Skin of body (tissue), 1 donor: ENCODE measurements at regions not wholly inside any gene's neighbourhood (a gene's known extent, or its start where the extent isn't known, plus 50 kb on each side); places are given as distances from the start of the nearest gene placed in this dataset.
A peak's percentile ranks its signal among the peaks of the same experiment; 100 is the strongest.

Experiments
- DNase-seq: peaks from one replicate; lab custom pipeline; 2025; lab: John Stamatoyannopoulos, UW

DNA sequence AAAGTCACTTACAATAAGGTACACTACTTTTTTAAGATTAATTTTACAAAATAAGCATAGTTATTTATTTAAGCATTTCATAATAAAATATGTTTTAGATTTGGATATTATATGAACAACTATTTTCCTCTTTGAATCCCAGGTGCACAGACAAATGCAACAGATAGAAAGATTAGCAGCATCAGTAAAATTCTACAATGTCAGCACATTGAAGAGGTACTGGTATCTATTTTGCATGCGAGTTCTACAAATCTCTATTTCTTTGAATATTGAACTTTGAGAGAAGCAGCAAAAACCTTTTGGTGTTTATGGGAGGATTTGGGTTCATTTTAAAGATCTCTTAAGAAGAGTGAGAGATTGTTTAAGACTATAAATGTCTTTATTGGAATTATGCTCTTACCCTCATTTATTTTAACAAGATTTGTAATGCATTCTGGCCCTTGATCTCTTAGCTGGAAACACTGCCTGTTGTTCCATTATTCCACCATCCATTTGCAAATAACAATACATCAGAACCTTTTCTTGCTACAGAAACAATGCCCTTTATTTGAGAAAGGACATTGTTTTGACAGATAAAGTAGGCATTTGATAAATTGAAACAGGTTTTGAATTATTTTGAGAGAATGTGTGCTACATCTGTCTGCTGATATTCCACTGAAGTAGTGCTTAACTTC lies 558.8 kb upstream of the KLHL1 start:
- no peak for DNase-seq

DNA sequence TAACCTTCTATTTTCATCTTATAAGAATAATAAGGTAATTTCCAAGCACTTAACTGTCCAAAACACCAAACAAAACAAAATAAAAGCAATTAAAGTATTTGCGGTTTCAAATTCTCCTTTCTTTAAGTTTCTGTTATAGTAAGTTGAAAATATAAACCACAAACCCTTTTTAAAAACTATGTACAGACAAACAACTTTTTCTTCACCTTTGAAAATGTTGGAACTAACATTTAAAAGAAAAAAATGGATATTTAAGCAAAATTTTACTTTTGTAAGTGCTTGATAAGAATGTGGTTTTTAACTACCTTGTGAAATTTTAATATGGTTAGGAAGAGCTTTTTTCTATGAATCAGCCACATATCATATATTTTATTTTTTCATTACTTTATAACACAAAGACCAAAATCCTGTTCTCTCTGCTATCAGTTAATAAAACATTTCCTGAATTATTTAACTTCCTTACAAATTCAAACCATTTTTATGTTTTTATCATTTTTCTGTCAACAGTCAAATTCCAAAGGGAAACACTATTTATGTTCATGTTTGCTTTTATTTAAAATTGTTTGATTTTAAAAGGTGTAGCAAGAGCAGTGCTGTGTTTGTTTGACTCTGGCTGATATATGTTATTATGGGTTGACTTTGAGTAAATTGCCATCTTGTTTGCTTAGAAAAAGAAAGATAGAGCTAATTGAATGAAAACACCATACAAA lies 554.1 kb upstream of the KLHL1 start:
- DNase-seq: no peak

GRCh38 chr13:70644052-70644451 lies 535.8 kb upstream of the KLHL1 start:
- DNase-seq: no peak

GRCh38 chr13:70634893-70635292 lies 526.6 kb upstream of the KLHL1 start:
- no peak for DNase-seq

GRCh38 chr13:70630247-70630646 lies 522.0 kb upstream of the KLHL1 start:
- DNase-seq: no peak

GRCh38 chr13:70623239-70623638 lies 515.0 kb upstream of the KLHL1 start:
- no peak for DNase-seq

DNA sequence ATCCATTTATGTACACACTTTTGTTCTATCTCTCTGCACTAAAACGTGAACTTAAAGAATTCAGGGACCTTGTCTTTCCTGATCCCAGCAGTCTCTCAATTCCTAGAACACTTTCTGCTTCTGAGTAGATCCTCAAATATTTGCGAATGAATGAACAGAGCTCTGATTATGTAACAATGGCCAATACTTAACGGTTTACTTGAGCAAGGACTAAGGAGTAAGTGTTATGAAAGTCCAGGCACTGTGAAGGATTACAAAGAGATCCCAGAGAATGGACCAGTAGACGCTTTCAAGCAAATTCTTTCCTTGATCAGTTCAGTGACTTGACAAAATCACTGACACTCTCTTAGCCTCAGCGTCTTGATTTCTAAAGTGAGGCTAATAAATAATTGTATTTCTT lies 514.5 kb upstream of the KLHL1 start:
- no peak for DNase-seq

GRCh38 chr13:70619936-70620335 lies 511.7 kb upstream of the KLHL1 start:
- DNase-seq: no peak

DNA sequence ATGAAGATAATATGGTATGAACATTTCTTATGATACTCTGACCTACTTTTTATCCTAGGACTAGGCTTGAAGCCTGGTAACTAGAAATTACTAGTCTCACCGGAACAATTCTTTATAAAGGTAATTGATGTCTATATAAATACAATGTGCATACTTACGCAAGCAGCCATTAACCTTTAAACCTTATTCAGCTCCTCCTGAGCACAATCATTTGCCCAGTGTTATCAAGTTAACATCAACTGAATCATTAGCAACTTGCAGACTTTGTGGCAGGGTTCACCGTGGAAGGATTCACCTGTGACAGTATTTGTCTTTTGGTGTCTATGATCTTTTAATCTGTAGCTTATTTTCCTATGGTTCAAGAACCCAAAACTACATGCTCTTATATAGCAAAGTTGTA lies 508.6 kb upstream of the KLHL1 start:
- no peak for DNase-seq

DNA sequence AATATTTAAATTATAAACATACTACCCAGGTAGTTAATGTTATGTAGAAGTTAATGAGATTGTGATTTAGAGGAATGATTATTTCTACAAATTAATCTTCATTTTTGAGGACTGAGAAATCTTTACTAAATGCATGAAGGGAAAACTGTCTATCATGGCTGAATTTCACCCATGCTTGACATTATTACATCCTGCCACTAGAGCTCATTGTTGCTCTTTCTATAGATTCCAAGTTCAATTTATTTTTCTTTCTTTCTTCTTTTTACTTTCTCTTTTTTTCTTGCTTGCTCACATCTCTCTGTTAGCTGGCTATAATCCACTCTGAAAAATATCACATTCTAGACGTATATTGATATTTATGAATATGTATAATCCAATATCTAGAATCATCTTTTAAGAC lies 505.0 kb upstream of the KLHL1 start:
- DNase-seq: no peak

- DNase-seq: no peak
Observed at GRCh38 chr13:70612881-70613280, 504.6 kb upstream of the KLHL1 start.

- no peak for DNase-seq
Observed at GRCh38 chr13:70604448-70604847, 496.2 kb upstream of the KLHL1 start.

DNA sequence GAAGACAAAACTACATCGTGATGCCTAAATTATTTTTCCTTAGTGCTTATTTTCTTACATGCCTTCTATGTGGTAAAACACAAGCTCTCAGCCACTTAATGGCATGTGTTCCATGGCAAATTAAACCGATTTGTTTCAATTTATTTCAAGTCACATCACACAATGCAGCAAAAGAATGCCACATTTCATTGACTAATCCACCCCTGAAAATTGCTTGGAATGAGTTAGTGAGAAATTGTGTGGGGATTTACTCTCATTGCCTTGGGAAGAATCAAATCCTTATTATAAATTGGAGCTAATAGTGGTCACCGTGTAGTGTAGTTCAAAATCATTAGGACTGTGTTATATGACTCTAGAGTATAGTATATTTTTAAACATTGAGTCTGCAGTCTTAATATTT lies 485.5 kb upstream of the KLHL1 start:
- no peak for DNase-seq

DNA sequence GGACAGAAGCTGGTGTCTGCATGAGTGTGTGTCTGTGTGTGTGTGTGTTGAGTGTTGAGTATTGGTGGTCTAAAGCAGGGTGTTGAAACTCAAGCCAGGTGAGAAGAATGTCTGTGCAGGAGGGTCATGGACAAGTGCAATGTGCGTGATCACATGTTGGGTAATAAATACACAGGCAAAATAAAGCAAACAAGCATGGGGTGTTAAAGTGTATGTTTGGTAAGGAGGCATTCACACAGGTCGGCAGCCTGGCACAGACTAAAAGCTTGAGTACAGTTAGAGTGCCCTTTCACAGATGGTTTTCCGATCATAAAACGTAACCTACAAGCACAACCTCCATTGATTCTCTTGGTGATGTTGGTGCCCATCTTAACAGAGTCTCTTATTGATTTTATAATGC lies 476.9 kb upstream of the KLHL1 start:
- DNase-seq: no peak

GRCh38 chr13:70580825-70581224 lies 472.6 kb upstream of the KLHL1 start:
- DNase-seq: no peak

DNA sequence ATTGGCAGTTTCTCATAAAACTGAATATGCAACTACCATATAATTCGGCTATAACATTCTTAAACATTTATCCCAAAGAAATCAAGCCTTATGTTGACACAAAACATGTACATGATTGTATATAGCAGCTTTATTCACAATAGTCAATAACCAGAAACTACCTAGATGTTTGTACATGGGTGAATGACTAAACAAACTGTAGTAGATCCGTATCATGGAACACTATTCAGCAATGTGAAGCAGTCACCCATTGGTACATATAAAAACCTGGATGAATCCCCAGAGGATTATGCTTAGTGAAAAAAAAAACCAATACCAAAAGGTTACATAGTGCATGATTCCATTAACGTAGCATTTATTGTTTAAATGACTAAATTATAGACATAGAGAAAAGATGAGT lies 471.7 kb upstream of the KLHL1 start:
- no peak for DNase-seq

- no peak for DNase-seq
Observed at GRCh38 chr13:70571221-70571620, 463.0 kb upstream of the KLHL1 start.

GRCh38 chr13:70568571-70568970 lies 460.3 kb upstream of the KLHL1 start:
- peak; percentile 6 for DNase-seq

- DNase-seq: no peak
Observed at GRCh38 chr13:70544706-70545105, 436.5 kb upstream of the KLHL1 start.

DNA sequence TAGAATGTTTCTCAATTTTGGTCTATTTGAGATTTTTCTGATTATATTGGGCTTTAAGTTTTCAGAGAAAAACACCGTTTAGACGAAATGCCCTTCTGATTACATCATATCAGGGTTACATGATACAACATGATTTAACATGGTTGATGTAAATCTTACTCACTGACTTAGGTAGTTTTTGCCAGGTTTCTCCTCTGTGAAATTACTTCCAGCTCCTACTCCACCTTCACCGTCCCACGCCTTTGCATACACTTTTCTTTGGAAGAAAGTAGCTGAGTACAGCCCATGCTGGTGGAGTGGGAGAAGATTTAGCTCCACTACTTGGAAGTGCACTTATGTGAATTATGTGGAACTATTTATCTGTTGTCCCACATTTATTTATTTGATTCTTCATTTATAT lies 433.2 kb upstream of the KLHL1 start:
- DNase-seq: no peak

DNA sequence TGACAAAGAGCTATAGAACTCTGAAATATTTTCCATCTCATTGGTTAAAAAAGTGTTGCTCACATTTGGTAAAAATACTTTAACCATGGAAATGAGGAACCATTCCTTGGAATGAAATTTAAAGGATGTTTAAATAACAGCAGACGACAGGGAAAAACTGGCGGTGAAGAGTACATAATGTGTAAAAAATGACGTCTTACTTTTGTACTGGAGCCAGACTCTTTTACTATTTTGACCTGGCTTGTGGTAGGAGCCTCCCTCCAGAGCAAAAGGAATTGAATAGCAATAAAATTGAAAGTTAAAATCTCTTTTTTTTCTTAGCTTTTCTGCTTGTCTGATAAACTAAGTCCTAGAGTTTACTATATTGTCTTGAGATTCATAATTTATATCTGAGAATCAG lies 426.2 kb upstream of the KLHL1 start:
- DNase-seq: no peak

- no peak for DNase-seq
Observed at GRCh38 chr13:70529652-70530051, 421.4 kb upstream of the KLHL1 start.

- DNase-seq: no peak
Observed at GRCh38 chr13:70527599-70527998, 419.3 kb upstream of the KLHL1 start.
